ENCODE measurements at regions not wholly inside any gene's neighbourhood (a gene's known extent, or its start where the extent isn't known, plus 50 kb on each side); places are given as distances from the start of the nearest gene placed in this dataset.

GRCh38 chr2:163312713-163313112 is 423.1 kb downstream of the FIGN start:
- H3K9ac ChIP-seq (ENCODE audit: low read length) = no peak overlapping the region
- no peak overlapping the region for H3K4me2 ChIP-seq (ENCODE audit: low read length)
- H3K4me3 ChIP-seq (ENCODE audit: low read length) = no peak overlapping the region
- no peaks in the 10 kb centered on the region for H3K9me3 ChIP-seq (ENCODE audit: insufficient read depth, low read length)
- H3K4me1 ChIP-seq (ENCODE audit: low read length) = no peaks in the 10 kb centered on the region
- H4K20me1 ChIP-seq (ENCODE audit: insufficient read depth, low read length) = no peaks in the 10 kb centered on the region
- no peaks in the 10 kb centered on the region for H3K27me3 ChIP-seq (ENCODE audit: low read depth, low read length)
- no peaks in the 10 kb centered on the region for H3K79me2 ChIP-seq (ENCODE audit: low read length)
- TF ChIP-seq, protein P1, sequence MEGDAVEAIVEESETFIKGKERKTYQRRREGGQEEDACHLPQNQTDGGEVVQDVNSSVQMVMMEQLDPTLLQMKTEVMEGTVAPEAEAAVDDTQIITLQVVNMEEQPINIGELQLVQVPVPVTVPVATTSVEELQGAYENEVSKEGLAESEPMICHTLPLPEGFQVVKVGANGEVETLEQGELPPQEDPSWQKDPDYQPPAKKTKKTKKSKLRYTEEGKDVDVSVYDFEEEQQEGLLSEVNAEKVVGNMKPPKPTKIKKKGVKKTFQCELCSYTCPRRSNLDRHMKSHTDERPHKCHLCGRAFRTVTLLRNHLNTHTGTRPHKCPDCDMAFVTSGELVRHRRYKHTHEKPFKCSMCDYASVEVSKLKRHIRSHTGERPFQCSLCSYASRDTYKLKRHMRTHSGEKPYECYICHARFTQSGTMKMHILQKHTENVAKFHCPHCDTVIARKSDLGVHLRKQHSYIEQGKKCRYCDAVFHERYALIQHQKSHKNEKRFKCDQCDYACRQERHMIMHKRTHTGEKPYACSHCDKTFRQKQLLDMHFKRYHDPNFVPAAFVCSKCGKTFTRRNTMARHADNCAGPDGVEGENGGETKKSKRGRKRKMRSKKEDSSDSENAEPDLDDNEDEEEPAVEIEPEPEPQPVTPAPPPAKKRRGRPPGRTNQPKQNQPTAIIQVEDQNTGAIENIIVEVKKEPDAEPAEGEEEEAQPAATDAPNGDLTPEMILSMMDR (IDR thresholded peaks at IDR 0.05; ENCODE audit: low read depth, low read length) = no peak
- TF ChIP-seq EZH2phosphoT487 (IDR thresholded peaks at IDR 0.05; ENCODE audit: low read depth) = no peak
- no peak overlapping the region for H2AFZ ChIP-seq (ENCODE audit: low read depth, low read length)
- no peak overlapping the region for H3K27ac ChIP-seq (ENCODE audit: low read length)
- no peaks in the 10 kb centered on the region for H3K36me3 ChIP-seq (replicated peaks; ENCODE audit: low read depth, low read length)

DNA sequence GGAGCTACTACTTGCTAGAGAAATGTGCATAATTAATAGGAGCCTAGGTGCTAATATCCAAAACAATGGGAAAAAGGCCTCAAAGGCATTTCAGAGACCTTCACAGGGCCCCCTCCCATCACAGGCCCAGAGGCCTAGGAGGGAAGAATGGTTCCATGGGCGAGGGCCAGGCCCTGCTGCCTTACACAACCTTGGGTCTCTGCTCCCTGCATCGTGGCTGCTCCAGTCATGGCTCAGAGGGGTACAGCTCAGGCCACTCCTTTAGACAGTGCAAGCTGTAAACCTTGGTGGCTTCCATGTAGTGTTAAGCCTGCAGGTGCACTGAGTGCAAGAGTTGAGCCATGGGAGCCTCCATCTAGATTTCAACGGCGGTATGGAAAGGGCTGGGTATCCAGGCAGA is 429.2 kb downstream of the FIGN start:
- Histone ChIP-seq H3K36me3 (replicated peaks; ENCODE audit: low read depth, low read length) (no peaks in the 10 kb centered on the region), H3K27ac (ENCODE audit: low read length) (no peak overlapping the region), H3K4me1 (ENCODE audit: low read length) (no peaks in the 10 kb centered on the region), H3K79me2 (ENCODE audit: low read length) (no peaks in the 10 kb centered on the region), H3K9me3 (ENCODE audit: insufficient read depth, low read length) (no peaks in the 10 kb centered on the region), H4K20me1 (ENCODE audit: insufficient read depth, low read length) (no peaks in the 10 kb centered on the region), H3K27me3 (ENCODE audit: low read depth, low read length) (no peaks in the 10 kb centered on the region), H3K4me2 (ENCODE audit: low read length) (no peak overlapping the region), H3K4me3 (ENCODE audit: low read length) (no peak overlapping the region), H3K9ac (ENCODE audit: low read length) (no peak overlapping the region), H2AFZ (ENCODE audit: low read depth, low read length) (no peak overlapping the region)
- TF ChIP-seq EZH2phosphoT487 (IDR thresholded peaks at IDR 0.05; ENCODE audit: low read depth) = no peak
- TF ChIP-seq, protein P1 (IDR thresholded peaks at IDR 0.05; ENCODE audit: low read depth, low read length) = no peak

GRCh38 chr2:163302141-163302540 is 433.7 kb downstream of the FIGN start:
- Histone ChIP-seq H3K27ac (ENCODE audit: low read length) (no peak overlapping the region), H4K20me1 (ENCODE audit: insufficient read depth, low read length) (no peaks in the 10 kb centered on the region), H3K9me3 (ENCODE audit: insufficient read depth, low read length) (no peaks in the 10 kb centered on the region), H3K9ac (ENCODE audit: low read length) (no peak overlapping the region), H3K27me3 (ENCODE audit: low read depth, low read length) (no peaks in the 10 kb centered on the region), H3K4me3 (ENCODE audit: low read length) (no peak overlapping the region), H3K36me3 (replicated peaks; ENCODE audit: low read depth, low read length) (no peaks in the 10 kb centered on the region), H3K79me2 (ENCODE audit: low read length) (no peaks in the 10 kb centered on the region), H3K4me2 (ENCODE audit: low read length) (no peak overlapping the region), H2AFZ (ENCODE audit: low read depth, low read length) (no peak overlapping the region), H3K4me1 (ENCODE audit: low read length) (no peaks in the 10 kb centered on the region)
- TF ChIP-seq EZH2phosphoT487 (IDR thresholded peaks at IDR 0.05; ENCODE audit: low read depth) = no peak
- TF ChIP-seq, protein P1 (IDR thresholded peaks at IDR 0.05; ENCODE audit: low read depth, low read length) = no peak

GRCh38 chr2:163291790-163292189 is 444.0 kb downstream of the FIGN start:
- no peak overlapping the region for H2AFZ ChIP-seq (ENCODE audit: low read depth, low read length)
- no peak overlapping the region for H3K27ac ChIP-seq (ENCODE audit: low read length)

More at GRCh38 chr2:163291790-163292189, 444.0 kb downstream of the FIGN start:
- H3K79me2 ChIP-seq (ENCODE audit: low read length) = no peaks in the 10 kb centered on the region
- no peak overlapping the region for H3K9ac ChIP-seq (ENCODE audit: low read length)
- no peaks in the 10 kb centered on the region for H4K20me1 ChIP-seq (ENCODE audit: insufficient read depth, low read length)
- no peaks in the 10 kb centered on the region for H3K4me1 ChIP-seq (ENCODE audit: low read length)
- H3K27me3 ChIP-seq (ENCODE audit: low read depth, low read length) = no peaks in the 10 kb centered on the region
- no peaks in the 10 kb centered on the region for H3K9me3 ChIP-seq (ENCODE audit: insufficient read depth, low read length)
- H3K36me3 ChIP-seq (replicated peaks; ENCODE audit: low read depth, low read length) = no peaks in the 10 kb centered on the region
- H3K4me2 ChIP-seq (ENCODE audit: low read length) = no peak overlapping the region
- H3K4me3 ChIP-seq (ENCODE audit: low read length) = no peak overlapping the region
- TF ChIP-seq, protein P1 (IDR thresholded peaks at IDR 0.05; ENCODE audit: low read depth, low read length) = no peak
- TF ChIP-seq EZH2phosphoT487 (IDR thresholded peaks at IDR 0.05; ENCODE audit: low read depth) = no peak

Data from OCI-LY3 (cell line).